Erythroblast (primary cell): ENCODE measurements at regions not wholly inside any gene's neighbourhood (a gene's known extent, or its start where the extent isn't known, plus 50 kb on each side); places are given as distances from the start of the nearest gene placed in this dataset.

Source experiments
- GATA1 ChIP-seq: IDR thresholded peaks from 2 replicates; pipeline ENCODE4 v1.6.1; 2011; ENCODE audit warnings: low read depth, mild to moderate bottlenecking, control low read depth, low read length, moderate library complexity
- POLR2A ChIP-seq: IDR thresholded peaks from 2 replicates; pipeline ENCODE4 v1.6.1; 2011; ENCODE audit warnings: mild to moderate bottlenecking, low read length

DNA sequence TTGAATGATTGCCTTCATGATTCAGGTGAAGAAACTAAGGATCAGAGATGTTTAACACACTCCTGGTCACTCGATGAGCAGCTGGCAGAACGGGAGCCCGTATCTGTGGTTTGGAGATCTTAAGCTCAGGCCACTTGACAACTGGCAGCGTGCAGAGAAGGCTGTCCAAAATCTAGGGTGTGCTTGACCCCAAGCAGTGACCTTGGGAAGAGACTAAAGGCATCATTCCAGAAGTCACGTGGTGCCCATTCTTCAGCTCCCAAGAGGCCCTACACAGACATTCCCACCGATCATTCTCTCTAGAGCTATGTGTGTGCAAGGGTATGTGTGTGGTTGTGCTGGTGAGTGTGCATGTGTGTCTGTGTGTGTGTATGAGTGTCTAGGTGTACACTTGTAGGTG, 493.8 kb downstream of the TCERG1L start:
- TF ChIP-seq POLR2A: no peak
- TF ChIP-seq GATA1: no peak
